ENCODE measurements at regions not wholly inside any gene's neighbourhood (a gene's known extent, or its start where the extent isn't known, plus 50 kb on each side); places are given as distances from the start of the nearest gene placed in this dataset.

DNA sequence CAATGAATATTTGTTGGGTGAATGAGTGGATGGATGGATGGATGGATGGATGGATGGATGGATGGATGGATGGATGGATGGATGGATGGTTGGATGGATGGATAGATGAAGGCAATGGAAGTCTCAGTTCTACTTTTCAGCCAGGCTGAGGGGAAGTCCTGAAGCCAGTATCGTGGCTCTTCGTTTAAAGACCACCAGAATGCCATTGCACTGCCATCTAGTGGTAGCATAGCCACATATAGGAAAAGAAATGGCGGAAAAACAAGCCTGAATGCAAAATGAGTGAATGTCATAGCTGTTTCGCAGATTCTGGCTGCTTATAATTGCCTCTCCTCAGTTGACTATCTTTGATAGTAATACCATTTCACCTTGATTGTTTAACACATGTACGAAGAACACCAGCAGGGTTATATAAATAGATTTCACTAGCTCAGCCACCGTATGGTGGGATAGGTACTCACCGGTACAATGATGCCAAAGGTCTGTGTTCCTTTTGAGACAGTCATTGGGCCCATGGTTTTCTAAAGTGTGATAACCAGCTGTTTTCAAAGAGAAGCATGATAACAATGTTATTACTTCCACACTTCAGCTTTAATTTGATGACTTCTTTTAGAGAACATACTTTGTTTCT lies 62.3 kb upstream of the GREB1L start:
- H3K4me3 ChIP-seq (ENCODE audit: low read depth, low read length) = no peak overlapping the region
- peak; percentile 59 for TF ChIP-seq CTCF (IDR thresholded peaks at IDR 0.05; ENCODE audit: low read depth, low read length)

- H3K4me3 ChIP-seq (ENCODE audit: low read depth, low read length) = no peak overlapping the region
- no peak for TF ChIP-seq CTCF (IDR thresholded peaks at IDR 0.05; ENCODE audit: low read depth, low read length)
Measured at GRCh38 chr18:21180588-21180987, 61.4 kb upstream of the GREB1L start.

DNA sequence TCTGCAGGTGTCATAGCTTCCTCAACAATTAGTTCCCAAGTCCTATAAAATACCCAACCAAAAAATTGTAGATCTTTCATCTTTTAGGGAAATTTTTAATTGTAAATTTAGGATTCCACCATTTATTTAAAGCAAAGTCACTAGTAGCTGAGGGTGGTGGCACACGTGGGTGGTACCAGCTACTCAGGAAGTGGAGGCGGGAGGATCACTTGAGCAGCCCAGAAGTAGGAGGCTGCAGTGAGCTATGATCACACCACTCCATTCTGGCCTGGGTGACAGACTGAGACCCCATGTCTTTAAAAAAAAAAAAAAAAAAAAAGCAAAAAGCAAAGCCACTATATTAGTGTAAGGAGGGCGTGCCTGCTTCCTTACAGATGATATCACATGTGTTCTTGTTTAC lies 60.3 kb upstream of the GREB1L start:
- no peak overlapping the region for H3K4me3 ChIP-seq (ENCODE audit: low read depth, low read length)
- TF ChIP-seq CTCF (IDR thresholded peaks at IDR 0.05; ENCODE audit: low read depth, low read length) = no peak

- no peak overlapping the region for H3K4me3 ChIP-seq (ENCODE audit: low read depth, low read length)
- no peak for TF ChIP-seq CTCF (IDR thresholded peaks at IDR 0.05; ENCODE audit: low read depth, low read length)
Measured at GRCh38 chr18:21183670-21184069, 58.4 kb upstream of the GREB1L start.

DNA sequence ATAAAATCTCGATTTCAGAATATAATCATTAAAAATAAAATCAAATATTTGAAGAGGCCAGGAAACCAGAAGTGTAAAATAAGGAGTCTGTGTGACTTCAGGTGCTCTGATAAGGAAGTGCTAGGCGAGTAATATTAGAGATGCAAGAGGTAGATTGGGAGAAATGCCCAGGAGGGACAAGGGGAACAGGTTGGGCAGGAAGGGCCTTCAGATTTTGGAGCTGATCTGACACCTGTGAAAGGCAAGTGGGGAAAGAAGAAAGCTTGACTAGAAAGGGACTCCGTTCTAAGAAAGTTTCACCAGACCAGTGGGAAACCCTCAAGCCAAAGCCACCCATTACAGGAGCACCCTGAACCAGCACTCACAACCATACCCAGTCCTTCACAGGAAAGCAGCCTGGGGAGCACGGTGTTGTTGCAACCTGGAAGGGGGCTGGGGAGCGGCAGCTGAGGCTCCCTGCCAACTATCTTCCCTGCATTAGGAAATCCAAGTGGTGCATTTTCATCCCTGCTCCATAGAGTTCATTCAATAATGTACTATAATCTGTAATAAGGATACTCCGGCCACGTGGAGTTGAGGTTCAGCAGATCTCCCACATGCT lies 57.5 kb upstream of the GREB1L start:
- no peak for TF ChIP-seq CTCF (IDR thresholded peaks at IDR 0.05; ENCODE audit: low read depth, low read length)
- no peak overlapping the region for H3K4me3 ChIP-seq (ENCODE audit: low read depth, low read length)

- H3K4me3 ChIP-seq (ENCODE audit: low read depth, low read length) = no peak overlapping the region
- TF ChIP-seq CTCF (IDR thresholded peaks at IDR 0.05; ENCODE audit: low read depth, low read length) = no peak
Measured at GRCh38 chr18:21187886-21188285, 54.1 kb upstream of the GREB1L start.

DNA sequence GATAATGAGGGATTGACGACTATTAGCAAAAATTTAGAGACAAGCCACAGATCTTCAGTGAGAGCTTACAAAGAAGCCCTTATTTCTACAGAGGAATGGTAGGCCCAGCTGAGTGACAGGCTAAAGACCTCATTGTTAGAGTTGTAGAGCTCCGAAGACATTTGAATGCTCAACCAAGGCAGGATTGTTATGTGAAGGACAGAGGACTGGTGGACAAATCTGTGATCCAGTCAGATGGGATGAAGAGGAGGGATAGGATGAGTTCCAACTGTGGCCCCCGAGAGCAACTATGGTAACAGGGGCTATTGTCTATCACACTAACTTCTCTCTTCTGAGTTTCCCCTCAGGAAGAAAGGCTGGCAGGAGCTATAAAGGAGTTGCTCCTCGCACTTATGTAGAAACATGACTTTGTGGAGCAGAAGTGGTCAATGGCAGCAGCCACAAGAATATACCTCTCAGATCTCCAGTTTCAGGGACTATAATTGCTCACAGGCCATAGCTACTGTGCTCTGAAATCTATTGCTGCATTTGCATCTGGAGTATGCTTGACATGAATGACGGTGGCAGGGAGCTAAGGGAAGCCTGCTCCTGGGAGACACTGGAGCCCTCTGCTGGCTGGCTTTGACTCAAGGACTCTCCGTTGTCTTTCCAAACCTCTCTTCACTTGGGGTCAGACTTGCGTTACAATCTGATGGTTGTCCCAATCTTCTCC lies 50.3 kb upstream of the GREB1L start:
- peak; percentile 68 for TF ChIP-seq CTCF (IDR thresholded peaks at IDR 0.05; ENCODE audit: low read depth, low read length)
- H3K4me3 ChIP-seq (ENCODE audit: low read depth, low read length) = no peak overlapping the region

Measured in WI38 (cell line).